ENCODE measurements at regions not wholly inside any gene's neighbourhood (a gene's known extent, or its start where the extent isn't known, plus 50 kb on each side); places are given as distances from the start of the nearest gene placed in this dataset.
"Not testable (repeated sequence)": the region's sequence is repeated elsewhere in the genome, so short reads cannot be mapped to it uniquely, and the experiment has no call there.

- intact Hi-C loops (cut with DNase I), result no loop called here
- DNase-seq, result no peak
These were observed 104.0 kb downstream of the CDC7 start for GRCh38 chr1:91604632-91605031.

GRCh38 chr1:91605566-91605965 is 104.9 kb downstream of the CDC7 start:
- intact Hi-C loops (cut with DNase I), result no loop called here
- DNase-seq, result no peak

- DNase-seq, result no peak
- intact Hi-C loops (cut with DNase I), result no loop called here
These were observed 106.0 kb downstream of the CDC7 start for GRCh38 chr1:91606546-91607078.

GRCh38 chr1:91607686-91608085 is 107.0 kb downstream of the CDC7 start:
- intact Hi-C loops (cut with DNase I); DNase-seq: not testable (repeated sequence)

- no peak for DNase-seq
- intact Hi-C loops (cut with DNase I), result no loop called here
These were observed 108.2 kb downstream of the CDC7 start for GRCh38 chr1:91608876-91609275.

- no peak for DNase-seq
- intact Hi-C loops (cut with DNase I), result no loop called here
These were observed 108.9 kb downstream of the CDC7 start for GRCh38 chr1:91609551-91609950.

- intact Hi-C loops (cut with DNase I), result no loop called here
These were observed 109.5 kb downstream of the CDC7 start for GRCh38 chr1:91610102-91610501.

GRCh38 chr1:91610789-91611188 is 110.1 kb downstream of the CDC7 start:
- intact Hi-C loops (cut with DNase I), result no loop called here
- no peak for DNase-seq

More at GRCh38 chr1:91610102-91610501, 109.5 kb downstream of the CDC7 start:
- DNase-seq, result no peak

GRCh38 chr1:91611483-91611917 is 110.8 kb downstream of the CDC7 start:
- no peak for DNase-seq
- intact Hi-C loops (cut with DNase I), result no loop called here

GRCh38 chr1:91613595-91613994 is 112.9 kb downstream of the CDC7 start:
- no peak for DNase-seq
- intact Hi-C loops (cut with DNase I), result no loop called here

GRCh38 chr1:91616712-91617111 is 116.1 kb downstream of the CDC7 start:
- intact Hi-C loops (cut with DNase I), result no loop called here
- no peak for DNase-seq

- intact Hi-C loops (cut with DNase I), result no loop called here
- no peak for DNase-seq
These were observed 116.7 kb downstream of the CDC7 start for GRCh38 chr1:91617285-91617765.

- DNase-seq, result no peak
- intact Hi-C loops (cut with DNase I), result no loop called here
These were observed 119.2 kb downstream of the CDC7 start for GRCh38 chr1:91619881-91620280.

GRCh38 chr1:91621360-91621759 is 120.7 kb downstream of the CDC7 start:
- intact Hi-C loops (cut with DNase I), result no loop called here
- DNase-seq, result no peak

GRCh38 chr1:91621907-91622306 is 121.3 kb downstream of the CDC7 start:
- DNase-seq, result no peak
- intact Hi-C loops (cut with DNase I), result no loop called here

- DNase-seq, result peak; percentile 43 to 91 (median 62)
These were observed 122.0 kb downstream of the CDC7 start for GRCh38 chr1:91622616-91623015.

GRCh38 chr1:91623020-91623419 is 122.4 kb downstream of the CDC7 start:
- no peak for DNase-seq
- intact Hi-C loops (cut with DNase I), result no loop called here

More at GRCh38 chr1:91622616-91623015, 122.0 kb downstream of the CDC7 start:
- intact Hi-C loops (cut with DNase I), result no loop called here

- intact Hi-C loops (cut with DNase I), result no loop called here
- DNase-seq, result no peak
These were observed 123.7 kb downstream of the CDC7 start for GRCh38 chr1:91624331-91624730.

Measured in posterior cingulate gyrus (tissue), 11 donors.